ENCODE measurements at regions not wholly inside any gene's neighbourhood (a gene's known extent, or its start where the extent isn't known, plus 50 kb on each side); places are given as distances from the start of the nearest gene placed in this dataset.

GRCh38 chr6:14488180-14488579, 370.6 kb downstream of the CD83 start:
- H2AFZ ChIP-seq = no peak overlapping the region
- H3K4me1 ChIP-seq = no peaks in the 10 kb centered on the region
- H3K79me2 ChIP-seq = no peaks in the 10 kb centered on the region
- H3K27ac ChIP-seq = no peak overlapping the region
- no peaks in the 10 kb centered on the region for H3K27me3 ChIP-seq (ENCODE audit: control insufficient read depth, insufficient read depth, low read length)
- H3K9me3 ChIP-seq (ENCODE audit: control insufficient read depth, low read length) = no peaks in the 10 kb centered on the region
- H3K4me2 ChIP-seq (ENCODE audit: low read length) = no peak overlapping the region
- no peaks in the 10 kb centered on the region for H3K36me3 ChIP-seq (ENCODE audit: control insufficient read depth, insufficient read depth, low read length)
- H3K4me3 ChIP-seq (ENCODE audit: low read depth, low read length) = no peak overlapping the region
- no peak for TF ChIP-seq CTCF (IDR thresholded peaks at IDR 0.05)
- H3K9ac ChIP-seq = no peak overlapping the region

GRCh38 chr6:14489445-14489844, 371.9 kb downstream of the CD83 start:
- Histone ChIP-seq H3K36me3 (ENCODE audit: control insufficient read depth, insufficient read depth, low read length) (no peaks in the 10 kb centered on the region), H3K27ac (no peak overlapping the region), H3K4me2 (ENCODE audit: low read length) (no peak overlapping the region), H3K4me3 (ENCODE audit: low read depth, low read length) (no peak overlapping the region), H2AFZ (no peak overlapping the region), H3K9me3 (ENCODE audit: control insufficient read depth, low read length) (no peaks in the 10 kb centered on the region), H3K79me2 (no peaks in the 10 kb centered on the region), H3K9ac (no peak overlapping the region), H3K27me3 (ENCODE audit: control insufficient read depth, insufficient read depth, low read length) (no peaks in the 10 kb centered on the region), H3K4me1 (no peaks in the 10 kb centered on the region)
- TF ChIP-seq CTCF (IDR thresholded peaks at IDR 0.05) = no peak

- no peak overlapping the region for H2AFZ ChIP-seq
- no peak overlapping the region for H3K9ac ChIP-seq
- H3K36me3 ChIP-seq (ENCODE audit: control insufficient read depth, insufficient read depth, low read length) = no peaks in the 10 kb centered on the region
- TF ChIP-seq CTCF (IDR thresholded peaks at IDR 0.05) = no peak
- no peaks in the 10 kb centered on the region for H3K9me3 ChIP-seq (ENCODE audit: control insufficient read depth, low read length)
- no peaks in the 10 kb centered on the region for H3K4me1 ChIP-seq
- H3K27ac ChIP-seq = no peak overlapping the region
- H3K27me3 ChIP-seq (ENCODE audit: control insufficient read depth, insufficient read depth, low read length) = no peaks in the 10 kb centered on the region
- no peaks in the 10 kb centered on the region for H3K79me2 ChIP-seq
- no peak overlapping the region for H3K4me3 ChIP-seq (ENCODE audit: low read depth, low read length)
- H3K4me2 ChIP-seq (ENCODE audit: low read length) = no peak overlapping the region
Measured at GRCh38 chr6:14498748-14499147, 381.2 kb downstream of the CD83 start.

- TF ChIP-seq CTCF (IDR thresholded peaks at IDR 0.05) = no peak
- no peak overlapping the region for H2AFZ ChIP-seq
Measured at GRCh38 chr6:14499309-14499708, 381.7 kb downstream of the CD83 start.

GRCh38 chr6:14499841-14500240, 382.3 kb downstream of the CD83 start:
- Histone ChIP-seq H3K36me3 (ENCODE audit: control insufficient read depth, insufficient read depth, low read length) (no peaks in the 10 kb centered on the region), H3K79me2 (no peaks in the 10 kb centered on the region), H3K9me3 (ENCODE audit: control insufficient read depth, low read length) (no peaks in the 10 kb centered on the region), H2AFZ (no peak overlapping the region), H3K4me2 (ENCODE audit: low read length) (no peak overlapping the region), H3K4me1 (no peaks in the 10 kb centered on the region), H3K27me3 (ENCODE audit: control insufficient read depth, insufficient read depth, low read length) (no peaks in the 10 kb centered on the region), H3K4me3 (ENCODE audit: low read depth, low read length) (no peak overlapping the region), H3K27ac (no peak overlapping the region), H3K9ac (no peak overlapping the region)
- no peak for TF ChIP-seq CTCF (IDR thresholded peaks at IDR 0.05)

More at GRCh38 chr6:14499309-14499708, 381.7 kb downstream of the CD83 start:
- H3K4me1 ChIP-seq = no peaks in the 10 kb centered on the region
- no peak overlapping the region for H3K4me2 ChIP-seq (ENCODE audit: low read length)
- no peaks in the 10 kb centered on the region for H3K36me3 ChIP-seq (ENCODE audit: control insufficient read depth, insufficient read depth, low read length)
- no peaks in the 10 kb centered on the region for H3K9me3 ChIP-seq (ENCODE audit: control insufficient read depth, low read length)
- H3K79me2 ChIP-seq = no peaks in the 10 kb centered on the region
- no peak overlapping the region for H3K27ac ChIP-seq
- H3K9ac ChIP-seq = no peak overlapping the region
- no peak overlapping the region for H3K4me3 ChIP-seq (ENCODE audit: low read depth, low read length)
- H3K27me3 ChIP-seq (ENCODE audit: control insufficient read depth, insufficient read depth, low read length) = no peaks in the 10 kb centered on the region

Measured in parathyroid adenoma (tissue), 2 donors.